CD14-positive monocyte (primary cell): ENCODE measurements at regions not wholly inside any gene's neighbourhood (a gene's known extent, or its start where the extent isn't known, plus 50 kb on each side); places are given as distances from the start of the nearest gene placed in this dataset.
A peak's percentile ranks its signal among the peaks of the same experiment; 100 is the strongest.
"Not testable (repeated sequence)": the region's sequence is repeated elsewhere in the genome, so short reads cannot be mapped to it uniquely, and the experiment has no call there.

Experiments used
- DNase-seq, 3 donors: peaks; one replicate each; pipeline ENCODE4 v3.0.0-alpha.2; 2011 to 2022
- H2AFZ ChIP-seq: 2 replicates; pipeline ENCODE4 v1.6.0; 2012; ENCODE audit warnings: mild to moderate bottlenecking, low read depth, low read length, inconsistent platforms; ENCODE audit not compliant: insufficient read depth, poor library complexity, severe bottlenecking
- H3K27ac ChIP-seq, 2 donors: 1 replicate in 1 of 2; 2 replicates in 1 of 2; pipeline ENCODE4 v1.5.1; 2012 to 2013; ENCODE audit warnings: low read length in 2 of 2, control low read depth in 1 of 2, inconsistent platforms in 1 of 2, low read depth in 1 of 2, mild to moderate bottlenecking in 1 of 2
- H3K27me3 ChIP-seq, 2 donors: one replicate each; pipeline versions ENCODE4 v1.6.0 to v1.6.1; 2011 to 2013; ENCODE audit warnings: low read length in 2 of 2; ENCODE audit not compliant: control insufficient read depth in 2 of 2, insufficient read depth in 2 of 2
- H3K36me3 ChIP-seq, 2 donors: replicated peaks in 1 of 2; 1 replicate in 1 of 2; 2 replicates in 1 of 2; pipeline versions ENCODE4 v1.5.1 to v1.6.1; 2012 to 2013; ENCODE audit warnings: low read length in 2 of 2, control low read depth in 1 of 2, inconsistent platforms in 1 of 2, mild to moderate bottlenecking in 1 of 2; ENCODE audit not compliant: insufficient read depth in 2 of 2, control insufficient read depth in 1 of 2
- H3K4me1 ChIP-seq, 2 donors: 1 replicate in 1 of 2; 2 replicates in 1 of 2; pipeline versions ENCODE4 v1.5.1 to v1.6.1; 2012 to 2013; ENCODE audit warnings: low read length in 2 of 2, control low read depth in 1 of 2, inconsistent platforms in 1 of 2, mild to moderate bottlenecking in 1 of 2, moderate library complexity in 1 of 2; ENCODE audit not compliant: insufficient read depth in 2 of 2, control insufficient read depth in 1 of 2
- H3K4me2 ChIP-seq: replicated peaks from 2 replicates; pipeline ENCODE3; 2012; ENCODE audit warnings: low read length, moderate library complexity, mild to moderate bottlenecking; ENCODE audit not compliant: poor library complexity, severe bottlenecking; ENCODE audit errors: extremely low read depth
- H3K4me3 ChIP-seq, 3 experiments: fragments of 200-600 bp in 1 of 3; sonication (generic) in 1 of 3; replicated peaks in 1 of 3; 1 replicate in 2 of 3; 2 replicates in 1 of 3; pipeline ENCODE4 v1.5.1; 2011 to 2013; ENCODE audit warnings: low read length in 3 of 3, mild to moderate bottlenecking in 3 of 3, control low read depth in 2 of 3, low read depth in 2 of 3, inconsistent platforms in 1 of 3, moderate library complexity in 1 of 3
- H3K79me2 ChIP-seq: 2 replicates; pipeline ENCODE4 v1.6.0; 2012; ENCODE audit warnings: mild to moderate bottlenecking, control low read depth, inconsistent platforms, low read length, moderate library complexity; ENCODE audit not compliant: insufficient read depth
- H3K9ac ChIP-seq: 2 replicates; pipeline ENCODE4 v1.6.0; 2017; ENCODE audit warnings: low read length, mild to moderate bottlenecking; ENCODE audit not compliant: insufficient read depth, poor library complexity, severe bottlenecking
- H3K9me3 ChIP-seq, 2 donors: replicated peaks in 1 of 2; 1 replicate in 1 of 2; 2 replicates in 1 of 2; pipeline versions ENCODE4 v1.5.1 to v1.6.1; 2012 to 2013; ENCODE audit warnings: low read length in 2 of 2, control low read depth in 1 of 2; ENCODE audit not compliant: control insufficient read depth in 1 of 2, insufficient read depth in 1 of 2
- H4K20me1 ChIP-seq: 2 replicates; pipeline ENCODE4 v1.6.0; 2012; ENCODE audit warnings: mild to moderate bottlenecking, low read length, control low read depth, moderate library complexity; ENCODE audit not compliant: insufficient read depth
- H3K27ac Mint-ChIP-seq, 7 donors: one replicate each; pipeline ENCODE4 v1.8.0; 2020; ENCODE audit warnings: mild to moderate bottlenecking in 7 of 7, mixed read lengths in 7 of 7, moderate library complexity in 6 of 7, inconsistent platforms in 2 of 7
- H3K27me3 Mint-ChIP-seq, 3 donors: one replicate each; pipeline ENCODE4 v1.8.0; 2021 to 2022; ENCODE audit warnings: low read depth in 3 of 3, mild to moderate bottlenecking in 3 of 3, mixed read lengths in 3 of 3, moderate library complexity in 3 of 3, inconsistent platforms in 1 of 3
- H3K36me3 Mint-ChIP-seq, 2 donors: one replicate each; pipeline ENCODE4 v1.8.0; 2020; ENCODE audit warnings: mixed read lengths in 2 of 2, inconsistent platforms in 1 of 2, mild to moderate bottlenecking in 1 of 2
- H3K4me1 Mint-ChIP-seq: one replicate; pipeline ENCODE4 v1.8.0; 2020; ENCODE audit warnings: mild to moderate bottlenecking, mixed read lengths
- H3K4me3 Mint-ChIP-seq, 2 donors: one replicate each; pipeline ENCODE4 v1.8.0; 2020; ENCODE audit warnings: mild to moderate bottlenecking in 2 of 2, mixed read lengths in 2 of 2, moderate library complexity in 1 of 2
- H3K9me3 Mint-ChIP-seq, 7 donors: one replicate each; pipeline ENCODE4 v1.8.0; 2020 to 2022; ENCODE audit warnings: mixed read lengths in 7 of 7, mild to moderate bottlenecking in 6 of 7, moderate library complexity in 6 of 7, inconsistent platforms in 2 of 7
- WGBS: methylation state at CpG from one replicate; pipeline ENCODE4 v1.1.5; 2013; ENCODE audit warnings: missing lambda C conversion rate; ENCODE audit not compliant: insufficient coverage; 5-methylcytosine and 5-hydroxymethylcytosine counted together
- intact Hi-C, 2 donors: fragments of 100-400 bp; cut with micrococcal nuclease; formaldehyde crosslinking; loops; one replicate each; pipeline versions ENCODE4 v1.15.0 to v1.15.1; 2023
- TF ChIP-seq, protein P1 (sequence below): fragments of 200-600 bp; IDR thresholded peaks from one replicate; pipeline ENCODE4 v1.8.0; 2022; ENCODE audit warnings: antibody characterized with exemption, mild to moderate bottlenecking

DNA sequence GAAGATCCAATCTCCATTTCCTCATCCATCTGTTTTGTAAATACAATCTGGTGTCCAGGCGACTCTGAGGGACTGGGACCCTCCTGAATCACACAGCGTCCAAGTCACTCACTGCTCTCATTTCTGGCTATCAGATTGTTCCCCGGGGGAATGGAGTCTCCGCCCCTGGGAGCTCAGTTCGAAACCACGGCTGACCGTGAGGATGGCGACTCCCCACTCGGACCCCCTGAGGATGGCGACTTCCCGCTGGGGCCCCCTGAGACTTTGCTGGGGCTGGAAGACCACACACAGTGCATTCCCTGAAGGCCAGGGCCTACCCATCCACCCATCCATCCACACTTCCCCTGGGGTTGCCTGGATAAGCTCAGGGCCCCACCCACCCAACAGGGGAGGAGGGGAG lies 360.5 kb downstream of the BCL2L11 start:
- H4K20me1 ChIP-seq, H3K27me3 ChIP-seq, H3K36me3 ChIP-seq, intact Hi-C loops, H3K4me3 ChIP-seq, H3K9me3 ChIP-seq, H3K9ac ChIP-seq, H2AFZ ChIP-seq, DNase-seq, H3K4me2 ChIP-seq, H3K36me3 Mint-ChIP-seq, H3K9me3 Mint-ChIP-seq, H3K27ac Mint-ChIP-seq, H3K27ac ChIP-seq, H3K4me3 Mint-ChIP-seq, H3K27me3 Mint-ChIP-seq: not testable (repeated sequence)
- H3K4me1 Mint-ChIP-seq: peaks cover 43% of the 10 kb centered on the region
- Histone ChIP-seq H3K79me2 (peaks cover 36% of the 10 kb centered on the region), H3K4me1 (peaks cover 30 to 35% of the 10 kb centered on the region in 2 donors)
- WGBS: no CpG with 5 or more reads among the region's 11 CpGs

DNA sequence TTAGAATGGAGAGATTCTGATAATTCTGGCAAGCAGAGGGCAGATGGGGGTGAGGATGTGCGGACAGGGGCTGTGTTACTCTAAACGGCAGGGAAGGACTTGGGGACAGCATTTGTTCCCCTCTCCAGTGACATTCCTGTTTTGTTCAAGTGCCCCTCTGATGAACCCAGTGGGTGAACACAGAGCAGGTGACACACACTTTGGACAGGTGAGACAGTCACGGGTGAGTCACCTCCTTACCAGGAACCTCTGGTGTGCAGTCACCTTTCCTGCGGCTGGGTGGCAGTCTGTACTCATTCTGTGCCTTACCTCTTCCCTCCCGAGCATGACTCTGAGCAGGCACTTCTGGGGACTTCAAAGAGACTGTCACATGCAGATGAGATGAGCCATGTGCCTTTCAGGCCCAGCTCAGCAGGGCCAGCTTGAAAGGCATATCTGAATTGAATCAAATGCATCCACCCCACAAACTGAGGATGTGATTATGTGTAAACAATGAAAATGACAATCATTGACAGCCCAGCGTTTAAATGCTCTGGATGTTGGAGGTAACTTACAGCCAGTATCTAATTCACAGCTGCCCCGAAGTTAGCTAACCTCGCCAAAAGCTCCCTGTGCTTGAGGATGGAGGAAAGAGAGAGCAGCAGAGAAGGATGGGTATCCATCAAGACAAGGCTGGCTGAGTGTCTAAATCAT lies 362.4 kb downstream of the BCL2L11 start:
- TF ChIP-seq, protein P1, sequence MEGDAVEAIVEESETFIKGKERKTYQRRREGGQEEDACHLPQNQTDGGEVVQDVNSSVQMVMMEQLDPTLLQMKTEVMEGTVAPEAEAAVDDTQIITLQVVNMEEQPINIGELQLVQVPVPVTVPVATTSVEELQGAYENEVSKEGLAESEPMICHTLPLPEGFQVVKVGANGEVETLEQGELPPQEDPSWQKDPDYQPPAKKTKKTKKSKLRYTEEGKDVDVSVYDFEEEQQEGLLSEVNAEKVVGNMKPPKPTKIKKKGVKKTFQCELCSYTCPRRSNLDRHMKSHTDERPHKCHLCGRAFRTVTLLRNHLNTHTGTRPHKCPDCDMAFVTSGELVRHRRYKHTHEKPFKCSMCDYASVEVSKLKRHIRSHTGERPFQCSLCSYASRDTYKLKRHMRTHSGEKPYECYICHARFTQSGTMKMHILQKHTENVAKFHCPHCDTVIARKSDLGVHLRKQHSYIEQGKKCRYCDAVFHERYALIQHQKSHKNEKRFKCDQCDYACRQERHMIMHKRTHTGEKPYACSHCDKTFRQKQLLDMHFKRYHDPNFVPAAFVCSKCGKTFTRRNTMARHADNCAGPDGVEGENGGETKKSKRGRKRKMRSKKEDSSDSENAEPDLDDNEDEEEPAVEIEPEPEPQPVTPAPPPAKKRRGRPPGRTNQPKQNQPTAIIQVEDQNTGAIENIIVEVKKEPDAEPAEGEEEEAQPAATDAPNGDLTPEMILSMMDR: peak; percentile 23
- H3K27ac ChIP-seq, H2AFZ ChIP-seq, intact Hi-C loops, DNase-seq, H3K9ac ChIP-seq, H3K36me3 Mint-ChIP-seq, H3K4me3 ChIP-seq, H3K9me3 ChIP-seq, H3K9me3 Mint-ChIP-seq, H3K27me3 Mint-ChIP-seq, H3K36me3 ChIP-seq, H3K4me2 ChIP-seq, H3K27me3 ChIP-seq, H4K20me1 ChIP-seq, H3K4me3 Mint-ChIP-seq: not testable (repeated sequence)
- H3K4me1 Mint-ChIP-seq: peaks cover 42% of the 10 kb centered on the region
- Histone ChIP-seq H3K4me1 (peaks cover 30 to 40% of the 10 kb centered on the region in 2 donors), H3K79me2 (peaks cover 34% of the 10 kb centered on the region)
- peak overlapping the region in 2 of 7 donors; percentile 67 to 79 for H3K27ac Mint-ChIP-seq
- no CpG with 5 or more reads among the region's 8 CpGs for WGBS

DNA sequence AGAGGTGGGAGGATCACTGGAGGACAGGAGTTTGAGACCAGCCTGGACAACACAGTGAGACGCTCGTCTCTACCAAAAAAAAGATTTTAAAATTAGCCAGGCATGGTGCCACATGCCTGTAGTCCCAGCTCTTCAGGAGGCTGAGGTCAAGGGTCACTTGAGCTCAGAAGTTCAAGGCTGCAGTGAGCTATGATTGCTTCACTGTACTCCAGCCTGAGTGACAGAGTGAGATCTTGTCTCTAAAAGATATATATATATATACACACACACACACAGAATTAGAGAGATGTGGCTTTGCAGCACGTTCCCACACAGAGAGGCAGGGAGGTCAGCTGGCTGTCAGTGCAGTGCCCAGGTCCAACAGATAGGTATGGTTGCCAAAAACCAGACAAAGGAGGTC lies 363.4 kb downstream of the BCL2L11 start:
- WGBS: no CpG with 5 or more reads among the region's 3 CpGs
- H3K36me3 Mint-ChIP-seq, H3K9me3 Mint-ChIP-seq, H3K27me3 Mint-ChIP-seq, DNase-seq, H2AFZ ChIP-seq, H3K36me3 ChIP-seq, H3K9me3 ChIP-seq, H4K20me1 ChIP-seq, H3K9ac ChIP-seq, H3K27me3 ChIP-seq, H3K27ac Mint-ChIP-seq, H3K27ac ChIP-seq, H3K4me3 ChIP-seq, H3K4me3 Mint-ChIP-seq, H3K4me2 ChIP-seq, intact Hi-C loops: not testable (repeated sequence)
- H3K4me1 Mint-ChIP-seq: peaks cover 35% of the 10 kb centered on the region
- H3K79me2 ChIP-seq: peaks cover 36% of the 10 kb centered on the region
- H3K4me1 ChIP-seq: peaks cover 22 to 32% of the 10 kb centered on the region in 2 donors

DNA sequence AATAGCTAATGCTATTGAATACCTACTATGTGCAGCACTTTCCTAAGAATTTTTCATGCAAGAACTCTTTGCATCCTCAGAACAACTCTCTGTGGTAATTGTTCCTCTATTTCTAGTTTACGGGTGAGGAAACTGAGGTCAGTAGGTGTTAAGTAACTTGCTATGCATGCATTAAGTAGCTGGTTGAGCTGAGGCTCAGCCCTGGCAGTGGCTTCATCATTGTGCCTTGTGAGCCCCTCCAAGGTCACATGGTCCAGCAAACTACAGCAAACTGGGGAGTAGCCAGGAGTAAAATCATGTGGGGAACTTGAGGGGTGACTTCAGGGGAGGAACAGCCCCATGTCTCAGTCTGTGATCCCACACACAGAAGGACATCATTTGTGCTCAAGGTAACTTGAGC lies 365.2 kb downstream of the BCL2L11 start:
- H3K4me2 ChIP-seq, H3K27me3 ChIP-seq, H2AFZ ChIP-seq, intact Hi-C loops, H3K27me3 Mint-ChIP-seq, H4K20me1 ChIP-seq, H3K9me3 Mint-ChIP-seq, H3K4me3 Mint-ChIP-seq, H3K4me3 ChIP-seq, H3K36me3 Mint-ChIP-seq, H3K27ac ChIP-seq, H3K9ac ChIP-seq, H3K9me3 ChIP-seq, H3K36me3 ChIP-seq: not testable (repeated sequence)
- Histone ChIP-seq H3K79me2 (peaks cover 30% of the 10 kb centered on the region), H3K4me1 (peaks cover 7 to 14% of the 10 kb centered on the region in 2 donors)
- Mint-ChIP-seq H3K27ac (peak overlapping the region in 5 of 7 donors; percentile 53 to 83 (median 76)), H3K4me1 (peaks cover 24% of the 10 kb centered on the region)
- DNase-seq: peak; percentile 9 to 54 (median 49)
- no CpG with 5 or more reads among the region's 1 CpG for WGBS
